HL-60/S4 treated with retinoic acid at 250 ng/mL for 4 days and 3 days (cell line): ENCODE measurements at regions not wholly inside any gene's neighbourhood (a gene's known extent, or its start where the extent isn't known, plus 50 kb on each side); places are given as distances from the start of the nearest gene placed in this dataset.

ENCODE experiments used
- in situ Hi-C: fragments of 300-500 bp; cut with MboI; formaldehyde crosslinking; loops from 2 replicates; pipeline ENCODE4 v1.7.0; 2022; ENCODE audit warnings: low sequenced_read_pairs

DNA sequence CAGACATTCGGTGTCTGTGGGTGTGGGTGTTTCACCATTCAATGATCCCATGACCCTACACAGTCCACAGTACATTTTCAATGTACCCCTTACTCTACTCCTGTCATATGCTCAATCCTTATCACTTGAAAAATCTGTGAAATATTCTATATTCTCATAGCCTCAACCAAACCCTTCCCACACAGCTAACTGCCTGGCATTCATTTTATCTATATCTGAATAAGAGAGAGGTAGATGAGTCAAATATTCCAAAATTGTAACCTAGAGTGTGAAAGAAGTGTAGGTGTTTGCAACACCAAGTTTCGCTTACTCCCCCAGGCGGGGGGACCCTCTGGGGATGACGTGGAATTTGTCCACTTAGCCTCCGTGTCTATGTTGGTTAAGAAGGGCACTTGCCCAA, 354.8 kb downstream of the ETS1 start:
- in situ Hi-C loops, result no loop called here

DNA sequence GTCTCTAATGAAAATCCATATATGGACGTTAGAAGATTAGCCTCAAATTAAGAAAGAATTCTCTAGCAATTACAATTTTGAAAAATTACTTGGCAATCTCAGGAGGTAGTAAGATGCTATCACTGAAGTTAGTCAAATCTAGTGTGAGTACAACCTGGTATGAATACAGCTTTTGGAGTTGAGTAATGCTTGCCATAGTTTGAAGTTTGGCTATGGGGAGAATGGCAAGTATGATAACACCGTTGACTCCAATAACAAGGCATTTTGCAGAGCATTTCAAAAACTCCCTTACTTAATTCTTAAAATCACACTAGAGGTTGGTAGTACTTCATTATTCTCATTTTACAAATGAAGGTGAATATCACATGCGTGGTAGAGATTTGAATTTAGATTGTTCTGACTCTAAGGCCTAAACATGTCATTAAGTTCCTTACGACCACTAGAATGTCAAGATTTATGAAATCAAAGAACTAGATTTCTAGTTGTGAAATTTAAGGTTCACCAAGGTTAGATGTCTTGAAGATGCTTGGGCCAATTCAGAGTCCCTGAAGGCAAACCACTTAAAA, 355.4 kb downstream of the ETS1 start:
- in situ Hi-C loops, result no loop called here

DNA sequence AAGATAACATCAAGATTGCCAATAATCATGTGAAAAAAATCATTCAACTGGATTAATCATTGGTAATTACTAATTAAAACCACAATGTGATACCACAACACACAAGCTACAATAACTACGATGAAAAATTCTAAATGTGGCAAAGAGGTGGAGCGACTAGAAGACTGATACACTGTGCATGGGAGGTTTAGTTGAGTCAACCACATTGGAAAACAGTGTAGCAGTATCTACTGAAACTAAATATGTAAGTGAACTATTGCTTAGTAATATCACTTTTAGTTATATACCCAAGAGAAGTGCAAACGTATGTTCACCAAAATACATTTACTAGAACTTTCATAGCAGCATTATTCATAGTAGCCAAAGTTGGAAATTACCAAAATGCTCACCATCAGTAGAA, 359.9 kb downstream of the ETS1 start:
- in situ Hi-C loops, result no loop called here

DNA sequence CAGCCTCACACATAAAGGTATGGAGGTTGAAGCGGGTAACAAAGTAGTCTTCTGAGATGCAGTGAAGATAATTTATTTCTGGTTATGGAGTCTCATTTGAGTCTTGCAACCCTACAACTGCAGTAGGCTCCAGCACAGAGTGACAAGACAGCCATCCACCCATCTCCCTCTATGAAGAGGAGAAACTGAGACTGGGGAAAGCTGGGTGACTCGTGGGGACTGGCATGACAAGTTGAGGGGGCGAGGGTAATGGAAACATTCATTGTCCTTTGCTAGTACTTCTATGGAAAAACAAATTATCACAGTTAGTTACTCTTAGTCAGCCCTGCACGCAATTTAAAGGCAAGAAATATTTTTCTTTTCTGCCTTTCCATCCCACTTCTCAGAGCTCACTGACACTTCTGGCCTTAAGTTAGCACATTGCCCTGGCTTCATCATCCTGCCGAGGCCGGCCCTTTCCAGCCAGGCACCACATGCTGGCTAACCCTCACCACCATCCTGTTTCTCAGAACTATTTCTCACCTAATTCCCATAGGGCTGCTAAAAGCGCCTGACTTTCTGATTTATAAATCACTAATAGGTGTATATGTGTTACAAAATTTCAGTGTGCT, 361.1 kb downstream of the ETS1 start:
- in situ Hi-C loops, result no loop called here

DNA sequence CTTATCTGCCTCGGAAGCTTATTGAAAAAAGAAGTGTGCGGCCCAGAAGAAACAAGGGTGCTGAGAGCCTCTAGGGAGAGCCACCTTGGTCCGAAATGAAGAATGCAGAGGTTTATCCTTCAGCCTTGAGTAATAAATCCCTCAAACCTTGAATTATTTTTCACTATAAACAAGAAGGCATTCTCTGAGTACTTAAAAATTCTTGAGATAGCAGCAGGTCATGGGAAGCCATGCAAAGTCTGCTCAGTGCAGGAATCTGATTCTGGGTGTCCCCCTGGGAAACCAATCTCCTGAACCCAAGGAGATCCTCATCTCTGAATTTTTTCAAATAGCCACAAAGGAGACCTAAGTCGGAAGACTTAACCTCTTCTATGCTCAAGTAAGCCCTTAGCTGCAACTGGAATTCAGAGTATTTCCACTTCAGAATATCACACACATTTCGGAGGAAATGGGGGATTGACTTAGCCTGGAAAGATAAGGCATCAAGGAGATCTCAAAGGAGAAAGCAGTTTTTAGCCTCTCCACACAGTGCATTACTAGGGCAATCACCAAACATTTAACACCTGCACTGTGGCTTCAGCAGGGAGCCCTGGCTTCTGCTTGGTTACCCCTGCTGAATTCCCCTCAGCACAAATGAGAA, 365.0 kb downstream of the ETS1 start:
- in situ Hi-C loops, result no loop called here

- in situ Hi-C loops, result no loop called here
These were observed 367.6 kb downstream of the ETS1 start for GRCh38 chr11:128219731-128220120.

DNA sequence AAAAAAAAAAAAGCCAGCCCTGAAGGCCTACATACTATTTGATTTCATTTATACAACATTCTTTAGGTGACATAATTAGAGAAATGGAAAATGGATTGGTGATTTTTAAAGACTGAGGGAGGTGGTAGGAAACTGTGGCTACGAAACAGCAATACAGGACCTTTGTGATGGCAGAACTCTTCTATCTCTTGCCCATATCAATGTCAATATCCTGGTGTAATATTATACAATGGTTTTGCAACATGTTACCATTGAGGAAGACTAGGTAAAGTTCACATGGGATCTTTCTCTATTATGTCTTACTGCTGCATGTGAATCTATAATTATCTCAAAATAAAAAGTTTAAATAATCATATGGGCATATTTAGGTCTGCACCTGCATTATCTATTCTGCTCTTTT, 371.2 kb downstream of the ETS1 start:
- in situ Hi-C loops, result no loop called here

DNA sequence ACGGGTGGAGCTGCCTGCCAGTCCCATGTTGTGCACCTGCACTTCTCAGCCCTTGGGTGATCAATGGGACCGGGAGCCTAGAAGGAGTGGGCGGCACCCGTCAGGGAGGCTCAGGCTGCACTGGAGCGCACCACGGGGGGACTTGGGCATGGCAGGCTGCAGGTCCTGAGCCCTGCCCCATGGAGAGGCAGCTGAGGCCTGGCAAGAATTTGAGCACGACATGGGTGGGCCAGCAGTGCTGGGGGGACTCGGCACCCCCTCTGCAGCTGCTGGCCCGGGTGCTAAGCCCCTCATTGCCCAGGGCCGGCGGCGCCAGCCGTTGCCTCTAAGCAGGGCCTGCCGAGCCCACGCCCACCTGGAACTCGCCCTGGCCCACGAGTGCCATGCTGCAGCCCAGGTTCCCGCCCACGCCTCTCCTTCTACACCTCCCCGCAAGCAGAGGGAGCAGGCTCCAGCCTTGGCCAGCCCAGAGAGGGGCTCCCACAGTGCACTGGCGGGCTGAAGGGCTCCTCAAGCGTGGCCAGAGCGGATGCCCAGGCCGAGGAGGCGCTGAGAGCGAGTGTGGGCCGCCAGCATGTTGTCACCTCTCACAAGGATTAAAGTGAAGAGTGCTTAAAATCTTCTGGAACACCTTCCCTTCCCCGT, 372.0 kb downstream of the ETS1 start:
- in situ Hi-C loops, result no loop called here

- in situ Hi-C loops, result no loop called here
These were observed 373.1 kb downstream of the ETS1 start for GRCh38 chr11:128214263-128214662.

DNA sequence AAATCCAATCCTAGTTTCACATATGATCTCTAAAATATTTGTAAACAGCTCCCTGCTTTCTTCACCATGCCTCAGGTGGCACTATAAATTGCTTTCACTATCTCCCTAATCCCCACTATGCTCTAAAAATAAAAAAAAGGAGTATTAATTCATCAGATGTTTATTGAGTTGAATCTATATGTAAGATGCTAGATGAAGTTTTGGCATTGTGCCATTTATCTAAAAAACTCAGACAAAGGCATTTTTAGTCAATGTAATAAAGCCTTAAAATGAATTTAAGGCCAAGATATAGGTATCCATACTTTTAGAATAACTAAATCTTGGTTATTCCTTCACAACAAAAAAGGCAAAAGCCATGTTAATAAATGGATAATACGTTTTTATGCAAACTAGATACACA, 373.9 kb downstream of the ETS1 start:
- in situ Hi-C loops, result no loop called here

DNA sequence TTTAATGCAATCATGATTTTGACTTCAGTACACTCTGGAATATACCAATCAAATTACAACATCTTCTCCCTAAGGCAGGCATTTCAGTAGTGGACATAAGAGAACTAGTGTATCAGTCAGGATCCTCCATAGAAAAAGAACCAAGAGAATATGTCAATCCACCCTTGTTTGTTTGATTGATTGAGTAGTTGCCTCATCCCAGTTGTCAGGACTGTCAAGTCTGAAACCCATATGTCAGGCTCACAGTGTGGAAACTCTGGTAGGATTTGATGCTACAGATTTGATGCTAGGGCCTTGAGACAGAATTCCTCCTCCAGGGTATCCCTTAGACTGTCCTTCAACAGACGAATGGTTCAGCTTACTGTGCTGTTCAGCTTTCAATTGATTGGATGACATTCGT, 375.0 kb downstream of the ETS1 start:
- in situ Hi-C loops, result no loop called here

DNA sequence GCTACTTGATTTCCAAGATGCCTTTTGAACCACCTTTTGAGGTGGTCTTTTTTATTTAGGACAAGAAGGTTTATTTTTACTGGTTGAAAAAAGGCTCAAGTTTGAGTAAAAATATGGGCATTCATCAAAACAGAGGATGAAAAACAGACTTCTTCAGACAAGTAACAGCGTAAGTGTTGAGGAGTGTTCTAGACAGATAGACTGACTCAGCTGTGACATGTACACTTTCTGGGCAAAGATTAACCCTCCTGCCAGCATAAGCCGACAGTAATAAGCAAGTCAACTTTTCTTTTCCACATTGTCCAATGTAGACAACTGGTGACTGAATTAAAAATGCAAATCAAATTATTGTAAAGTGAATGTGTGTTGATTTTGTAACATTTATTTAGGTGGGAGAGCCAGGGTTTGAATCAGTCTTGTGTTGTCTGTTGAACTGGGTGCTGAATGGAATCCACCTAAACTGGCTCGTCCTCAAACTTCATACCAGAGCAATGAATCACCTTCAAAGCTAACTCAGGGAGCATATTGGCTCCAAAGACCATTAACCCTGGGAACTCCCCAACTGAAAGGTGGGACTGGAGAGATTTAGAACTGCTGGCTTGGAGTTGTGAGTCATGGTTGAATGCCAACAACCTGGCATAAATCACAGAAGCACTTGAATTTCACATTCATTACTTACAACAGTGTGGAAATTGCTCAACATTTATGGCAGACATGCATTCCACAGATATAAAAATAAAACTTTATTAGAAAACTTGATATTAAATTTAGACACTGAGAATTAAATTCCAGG, 377.0 kb downstream of the ETS1 start:
- in situ Hi-C loops, result no loop called here

DNA sequence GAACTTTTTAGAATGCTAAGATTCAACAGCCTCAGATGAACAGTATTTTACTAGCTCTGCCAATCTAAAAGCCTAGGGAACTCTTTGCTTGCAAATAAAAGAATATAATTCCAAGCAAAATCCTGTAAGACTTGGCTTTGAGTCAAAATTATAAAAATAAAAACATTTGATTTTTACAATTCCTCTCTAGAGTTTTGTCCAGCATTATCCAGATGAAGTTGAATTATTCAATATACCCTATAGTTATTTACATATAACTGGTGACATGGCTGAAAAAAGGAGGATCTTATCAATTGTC, 378.3 kb downstream of the ETS1 start:
- in situ Hi-C loops, result no loop called here

DNA sequence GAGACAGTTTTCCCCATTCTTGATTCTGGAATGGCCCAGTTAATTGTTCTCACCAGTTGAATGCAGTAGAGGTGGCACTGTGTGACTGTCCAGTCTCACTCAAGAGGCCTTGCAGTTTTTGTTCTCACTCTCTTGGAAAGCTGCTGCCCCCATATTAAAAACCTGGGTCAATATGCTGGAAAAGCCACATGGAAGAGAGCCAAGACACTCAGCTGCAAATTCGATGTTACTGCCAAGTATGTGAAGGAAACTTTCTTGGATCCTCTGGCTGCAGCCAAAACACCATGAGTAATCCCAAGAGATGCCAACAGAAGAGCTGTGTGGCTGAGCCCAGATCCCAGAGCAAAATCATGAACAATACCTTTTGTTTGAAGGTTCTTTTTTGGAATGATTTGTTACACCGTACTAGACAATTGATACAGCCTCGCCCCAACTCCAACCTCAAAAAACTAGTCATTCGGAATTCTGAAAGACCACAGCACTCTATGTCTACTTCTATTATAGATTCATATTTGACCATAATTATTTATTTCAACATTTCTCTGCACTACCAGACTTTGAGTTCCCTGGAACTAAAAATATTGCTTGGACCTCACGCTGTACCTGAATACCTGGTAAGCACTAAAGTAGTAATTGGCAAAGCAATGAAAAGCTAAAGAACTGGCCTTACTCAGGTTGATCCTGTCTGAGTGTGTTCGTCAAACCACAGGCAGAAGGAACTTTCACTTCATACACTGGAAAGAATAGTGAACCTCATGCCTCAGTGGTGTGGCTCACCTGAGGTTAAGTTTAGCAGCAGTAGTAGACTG, 378.8 kb downstream of the ETS1 start:
- in situ Hi-C loops, result no loop called here

- in situ Hi-C loops, result no loop called here
These were observed 379.5 kb downstream of the ETS1 start for GRCh38 chr11:128207861-128208321.

DNA sequence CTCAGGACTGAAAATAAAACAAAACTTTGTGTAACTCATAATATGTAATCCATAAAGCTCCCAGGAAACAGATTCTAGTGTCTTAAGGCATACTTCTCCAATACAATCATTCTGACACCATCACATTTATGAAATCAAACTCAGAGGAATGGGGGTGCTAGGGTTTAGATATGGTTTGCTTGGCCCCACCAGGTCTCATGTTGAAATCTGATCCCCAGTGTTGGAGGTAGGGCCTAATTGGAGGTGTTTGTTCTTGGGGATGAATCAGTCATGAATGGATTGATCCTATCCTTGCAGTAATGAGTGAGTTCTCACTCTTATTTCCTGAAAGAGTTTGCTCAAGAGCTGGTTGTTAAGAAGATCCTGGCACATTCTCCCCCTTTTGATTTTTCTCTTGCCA, 380.9 kb downstream of the ETS1 start:
- in situ Hi-C loops, result no loop called here

- in situ Hi-C loops, result no loop called here
These were observed 381.6 kb downstream of the ETS1 start for GRCh38 chr11:128205796-128206195.

DNA sequence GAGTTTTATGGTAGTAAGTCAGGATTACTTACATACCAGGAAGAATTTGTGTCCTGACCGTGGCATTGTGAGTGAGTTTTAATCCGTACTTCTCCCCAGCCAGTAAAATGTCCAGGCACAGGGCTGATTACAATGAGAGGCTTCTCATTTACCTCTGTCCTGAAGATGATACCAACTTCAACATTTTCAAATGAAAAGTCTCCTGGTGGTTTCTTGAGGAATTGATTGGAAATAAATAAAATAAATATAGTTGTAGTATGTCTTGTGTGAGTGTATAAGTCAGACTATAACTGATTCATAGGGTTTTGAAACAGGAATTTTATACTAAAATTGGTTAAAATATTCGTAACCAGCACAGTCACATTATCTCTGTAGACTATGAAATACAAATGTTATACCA, 382.5 kb downstream of the ETS1 start:
- in situ Hi-C loops, result no loop called here

- in situ Hi-C loops, result no loop called here
These were observed 385.6 kb downstream of the ETS1 start for GRCh38 chr11:128201801-128202200.

- in situ Hi-C loops, result no loop called here
These were observed 386.3 kb downstream of the ETS1 start for GRCh38 chr11:128201009-128201408.

GRCh38 chr11:128200467-128200866, 386.9 kb downstream of the ETS1 start:
- in situ Hi-C loops, result no loop called here
